ENCODE measurements at regions not wholly inside any gene's neighbourhood (a gene's known extent, or its start where the extent isn't known, plus 50 kb on each side); places are given as distances from the start of the nearest gene placed in this dataset.

- no peak for TF ChIP-seq EP300 (IDR thresholded peaks at IDR 0.05; ENCODE audit: borderline replicate concordance in 1 of 2, low read depth in 2 of 2, low read length in 2 of 2)
- TF ChIP-seq CTBP2 (IDR thresholded peaks at IDR 0.05; ENCODE audit: borderline replicate concordance, insufficient read depth, insufficient read length, low read length), result no peak
- TF ChIP-seq YY1 (IDR thresholded peaks at IDR 0.05; ENCODE audit: low read depth, low read length), result no peak
- no peak for TF ChIP-seq RAD21 (IDR thresholded peaks at IDR 0.05 in 1 of 2, conservative IDR thresholded peaks at IDR 0.05 in 1 of 2; ENCODE audit: low read depth in 2 of 2, low read length in 2 of 2)
- TF ChIP-seq RBBP5 (IDR thresholded peaks at IDR 0.05; ENCODE audit: borderline replicate concordance, low read depth, low read length), result no peak
- no peak for TF ChIP-seq CEBPB (IDR thresholded peaks at IDR 0.05; ENCODE audit: low read depth, low read length)
Observed at GRCh38 chr6:167211881-167212712, 54.3 kb upstream of the GPR31 start (continued).

Data from H1 (cell line).